HCT116 (cell line): ENCODE measurements at regions not wholly inside any gene's neighbourhood (a gene's known extent, or its start where the extent isn't known, plus 50 kb on each side); places are given as distances from the start of the nearest gene placed in this dataset.

Experiments used
- ATAC-seq: fragments of 200-7000 bp; cut with Tn5 transposase; 2 replicates; pipeline ENCODE4 v1.9.1; 2020; ENCODE audit warnings: mild to moderate bottlenecking, moderate library complexity
- BruUV-seq: library from RNA; stranded (reverse); fragments of 400-500 nt; replicated peaks from 2 replicates; lab custom pipeline; 2021; lab: Mats Ljungman, UMichigan
- CTCF ChIA-PET: fragments of 300-600 bp; sonication (Branson Sonifier 250); formaldehyde crosslinking; loops from one replicate; lab custom pipeline; 2021; ENCODE audit warnings: antibody characterized with exemption; lab: Charles Lee
- POLR2A ChIA-PET: fragments of 300-600, 350-600 bp; sonication (Branson Sonifier 250); formaldehyde crosslinking; loops from one replicate; lab custom pipeline; 2021; ENCODE audit warnings: antibody characterized with exemption; lab: Charles Lee
- RAD21 ChIA-PET, 2 experiments: fragments of 300-600 bp; sonication (Branson Sonifier 250); formaldehyde crosslinking; loops; one replicate each; lab custom pipeline; 2023; ENCODE audit warnings: low total read pairs in 2 of 2; ENCODE audit not compliant: uncharacterized antibody in 2 of 2, unreplicated experiment in 2 of 2, low non-redundant PET in 1 of 2; lab: Charles Lee
- DNase-seq: peaks from one replicate; pipeline ENCODE4 v3.0.0-alpha.2; 2010; ENCODE audit warnings: low read depth, low spot score
- H2AFZ ChIP-seq: fragments of 200-600 bp; shearing (Covaris generic), sonication (generic); 2 replicates; pipeline ENCODE4 v1.6.1; 2017; ENCODE audit warnings: low read depth, mixed run types, mixed read lengths, antibody characterized with exemption, low read length; ENCODE audit not compliant: poor library complexity, severe bottlenecking
- H3K27ac ChIP-seq: 2 replicates; pipeline ENCODE4 v1.5.1; 2012; ENCODE audit warnings: low read depth, low read length
- H3K27me3 ChIP-seq: fragments of 200-600 bp; sonication (generic); 2 replicates; pipeline ENCODE4 v1.6.1; 2016; ENCODE audit warnings: mixed run types, low read length, mixed read lengths; ENCODE audit not compliant: insufficient read depth
- H3K36me3 ChIP-seq, 2 experiments: fragments of 200-500 bp in 1 of 2; fragments of 200-600 bp in 1 of 2; sonication (Bioruptor generic) in 1 of 2; sonication (generic) in 1 of 2; 2 replicates each; pipeline versions ENCODE4 v1.5.1 to v1.6.1; 2014 to 2016; ENCODE audit warnings: low read length in 2 of 2, inconsistent platforms in 1 of 2, mixed read lengths in 1 of 2, mixed run types in 1 of 2; ENCODE audit not compliant: insufficient read depth in 2 of 2, control insufficient read depth in 1 of 2
- H3K4me1 ChIP-seq, 2 experiments: fragments of 200-600 bp in 1 of 2; sonication (generic) in 1 of 2; 2 replicates each; pipeline versions ENCODE4 v1.5.1 to v1.6.1; 2012 to 2017; ENCODE audit warnings: low read length in 2 of 2, inconsistent platforms in 1 of 2, mild to moderate bottlenecking in 1 of 2, mixed read lengths in 1 of 2, mixed run types in 1 of 2, moderate library complexity in 1 of 2; ENCODE audit not compliant: insufficient read depth in 2 of 2, control insufficient read depth in 1 of 2
- H3K4me2 ChIP-seq: fragments of 200-600 bp; sonication (generic); 2 replicates; pipeline ENCODE4 v1.6.1; 2017; ENCODE audit warnings: mixed run types, low read length, mixed read lengths
- H3K4me3 ChIP-seq, 2 experiments: fragments of 200-600 bp in 1 of 2; sonication (generic) in 1 of 2; replicated peaks in 1 of 2; 2 replicates each; pipeline ENCODE4 v1.5.1; 2011 to 2016; ENCODE audit warnings: low read length in 2 of 2, control low read depth in 1 of 2, low read depth in 1 of 2, mild to moderate bottlenecking in 1 of 2, mixed read lengths in 1 of 2, mixed run types in 1 of 2
- H3K79me2 ChIP-seq: fragments of 200-600 bp; sonication (generic); 2 replicates; pipeline ENCODE4 v1.6.1; 2017; ENCODE audit warnings: mild to moderate bottlenecking, mixed run types, low read length, moderate library complexity, mixed read lengths; ENCODE audit not compliant: insufficient read depth
- H3K9ac ChIP-seq: fragments of 200-600 bp; sonication (generic); 2 replicates; pipeline ENCODE4 v1.6.1; 2016; ENCODE audit warnings: low read length, mixed read lengths
- H3K9me2 ChIP-seq: fragments of 200-600 bp; sonication (generic), shearing (Covaris generic); 2 replicates; pipeline ENCODE4 v1.6.1; 2017; ENCODE audit warnings: mixed run types, mild to moderate bottlenecking, moderate library complexity; ENCODE audit not compliant: insufficient read depth
- H3K9me3 ChIP-seq, 2 experiments: fragments of 200-500 bp in 1 of 2; fragments of 200-600 bp in 1 of 2; sonication (Bioruptor generic) in 1 of 2; sonication (generic) in 1 of 2; 2 replicates each; pipeline ENCODE4 v1.6.1; 2014 to 2017; ENCODE audit warnings: low read length in 2 of 2, mixed read lengths in 2 of 2, inconsistent platforms in 1 of 2, low read depth in 1 of 2, mild to moderate bottlenecking in 1 of 2, mixed run types in 1 of 2, moderate library complexity in 1 of 2; ENCODE audit not compliant: control insufficient read depth in 1 of 2, insufficient read depth in 1 of 2
- H4K20me1 ChIP-seq: fragments of 200-600 bp; sonication (generic), shearing (Covaris generic); 2 replicates; pipeline ENCODE4 v1.6.1; 2017; ENCODE audit warnings: mixed run types, mild to moderate bottlenecking, moderate library complexity; ENCODE audit not compliant: insufficient read depth
- EZH2 ChIP-seq: fragments of 200-600 bp; sonication (generic); IDR thresholded peaks from 2 replicates; pipeline ENCODE4 v1.6.1; 2017; ENCODE audit warnings: antibody characterized with exemption, mixed run types
- FOSL1 ChIP-seq: IDR thresholded peaks from 2 replicates; pipeline ENCODE4 v1.6.1; 2012; ENCODE audit warnings: low read depth
- REST ChIP-seq: IDR thresholded peaks from 2 replicates; pipeline ENCODE4 v1.6.1; 2012; ENCODE audit warnings: low read depth
- SIN3A ChIP-seq: IDR thresholded peaks from 2 replicates; pipeline ENCODE4 v1.6.1; 2012; ENCODE audit warnings: low read depth
- SP1 ChIP-seq: IDR thresholded peaks from 2 replicates; pipeline ENCODE4 v1.6.1; 2012; ENCODE audit warnings: low read depth
- YY1 ChIP-seq: IDR thresholded peaks from 2 replicates; pipeline ENCODE4 v1.6.1; 2011; ENCODE audit warnings: low read length, low read depth, moderate library complexity, mild to moderate bottlenecking; ENCODE audit not compliant: insufficient replicate concordance; ENCODE audit errors: extremely low read depth
- ZBTB33 ChIP-seq: IDR thresholded peaks from 2 replicates; pipeline ENCODE4 v1.6.1; 2011; ENCODE audit warnings: mild to moderate bottlenecking, low read length, moderate library complexity; ENCODE audit not compliant: insufficient replicate concordance; ENCODE audit errors: extremely low read depth
- ZFX ChIP-seq: fragments of 450-650 bp; IDR thresholded peaks from 2 replicates; pipeline ENCODE4 v1.6.1; 2017
- intact Hi-C: fragments of 100-400 bp; cut with micrococcal nuclease; formaldehyde crosslinking; loops from 2 replicates; pipeline ENCODE4 v1.10.0; 2022

GRCh38 chr1:98081944-98082343 is 161.1 kb upstream of the DPYD start:
- no peak for ATAC-seq
- Histone ChIP-seq H2AFZ (no peak overlapping the region), H3K4me1 (peaks cover 10 to 14% of the 10 kb centered on the region in 2 experiments), H3K36me3 (no peaks in the 10 kb centered on the region), H4K20me1 (no peaks in the 10 kb centered on the region), H3K79me2 (no peaks in the 10 kb centered on the region), H3K4me2 (no peak overlapping the region), H3K9me2 (no peaks in the 10 kb centered on the region)
- intact Hi-C loops, result no loop called here
- POLR2A ChIA-PET, result no interaction called here
- DNase-seq, result no peak
- no TSS peak for BruUV-seq
- no peak for TF ChIP-seq SP1
- TF ChIP-seq EZH2, result no peak
- TF ChIP-seq YY1, result no peak
- TF ChIP-seq ZBTB33, result no peak
- no peak for TF ChIP-seq SIN3A
- no peak for TF ChIP-seq REST
- TF ChIP-seq ZFX, result no peak
- no peak for TF ChIP-seq FOSL1
- TF ChIP-seq, all 23 proteins: peak for 0
- RAD21 ChIA-PET, result no interaction called here
- Histone ChIP-seq H3K4me3 (no peak overlapping the region), H3K27ac (no peak overlapping the region), H3K27me3 (no peaks in the 10 kb centered on the region), H3K9ac (no peak overlapping the region), H3K9me3 (no peaks in the 10 kb centered on the region)
- CTCF ChIA-PET, result no interaction called here
